ENCODE measurements at regions not wholly inside any gene's neighbourhood (a gene's known extent, or its start where the extent isn't known, plus 50 kb on each side); places are given as distances from the start of the nearest gene placed in this dataset.

DNA sequence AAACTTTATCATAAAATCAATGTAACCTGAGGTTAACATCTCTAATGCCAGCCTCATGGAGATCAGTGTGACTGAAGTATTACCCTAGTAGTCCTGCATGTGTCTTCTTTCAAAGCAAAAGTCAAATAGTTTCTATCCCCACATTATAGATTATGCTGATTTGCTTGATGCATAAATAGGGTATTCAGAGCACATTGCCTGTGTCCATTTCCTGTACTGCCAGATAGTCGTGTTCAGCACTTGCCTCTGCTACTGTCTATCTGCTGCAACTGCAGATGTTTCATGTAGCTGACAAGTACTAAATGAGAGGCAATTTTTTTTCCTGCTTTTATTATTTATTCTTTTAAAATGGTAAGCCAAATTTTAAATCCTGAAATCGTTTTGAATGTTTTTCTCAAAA lies 348.7 kb downstream of the CHRM3 start:
- DNase-seq (ENCODE audit: low spot score): no peak
- Histone ChIP-seq H3F3A (replicated peaks; ENCODE audit: low read depth) (no peaks in the 10 kb centered on the region), H4K20me1 (replicated peaks; ENCODE audit: insufficient read depth) (no peaks in the 10 kb centered on the region), H3K27me3 (ENCODE audit: insufficient read depth) (no peaks in the 10 kb centered on the region), H3K4me3 (no peak overlapping the region), H3K27ac (ENCODE audit: low read depth) (no peak overlapping the region), H3K9me2 (ENCODE audit: insufficient read depth) (peaks cover 6% of the 10 kb centered on the region; the same call in 1 of the 2 replicates), H2AFZ (no peak overlapping the region), H3K4me1 (ENCODE audit: insufficient read depth) (no peaks in the 10 kb centered on the region), H3K36me3 (ENCODE audit: insufficient read depth) (no peaks in the 10 kb centered on the region), H3K4me2 (no peak overlapping the region), H3K79me2 (replicated peaks; ENCODE audit: insufficient read depth) (no peaks in the 10 kb centered on the region)
- H3K4me1 Mint-ChIP-seq: peaks cover 6% of the 10 kb centered on the region; the same call in 1 of the 3 replicates
- peaks cover 2% of the 10 kb centered on the region for H3K27me3 Mint-ChIP-seq (ENCODE audit: insufficient read depth, low read depth, poor library complexity)
- no peak overlapping the region for H3K27ac Mint-ChIP-seq
- TF ChIP-seq, protein P1, sequence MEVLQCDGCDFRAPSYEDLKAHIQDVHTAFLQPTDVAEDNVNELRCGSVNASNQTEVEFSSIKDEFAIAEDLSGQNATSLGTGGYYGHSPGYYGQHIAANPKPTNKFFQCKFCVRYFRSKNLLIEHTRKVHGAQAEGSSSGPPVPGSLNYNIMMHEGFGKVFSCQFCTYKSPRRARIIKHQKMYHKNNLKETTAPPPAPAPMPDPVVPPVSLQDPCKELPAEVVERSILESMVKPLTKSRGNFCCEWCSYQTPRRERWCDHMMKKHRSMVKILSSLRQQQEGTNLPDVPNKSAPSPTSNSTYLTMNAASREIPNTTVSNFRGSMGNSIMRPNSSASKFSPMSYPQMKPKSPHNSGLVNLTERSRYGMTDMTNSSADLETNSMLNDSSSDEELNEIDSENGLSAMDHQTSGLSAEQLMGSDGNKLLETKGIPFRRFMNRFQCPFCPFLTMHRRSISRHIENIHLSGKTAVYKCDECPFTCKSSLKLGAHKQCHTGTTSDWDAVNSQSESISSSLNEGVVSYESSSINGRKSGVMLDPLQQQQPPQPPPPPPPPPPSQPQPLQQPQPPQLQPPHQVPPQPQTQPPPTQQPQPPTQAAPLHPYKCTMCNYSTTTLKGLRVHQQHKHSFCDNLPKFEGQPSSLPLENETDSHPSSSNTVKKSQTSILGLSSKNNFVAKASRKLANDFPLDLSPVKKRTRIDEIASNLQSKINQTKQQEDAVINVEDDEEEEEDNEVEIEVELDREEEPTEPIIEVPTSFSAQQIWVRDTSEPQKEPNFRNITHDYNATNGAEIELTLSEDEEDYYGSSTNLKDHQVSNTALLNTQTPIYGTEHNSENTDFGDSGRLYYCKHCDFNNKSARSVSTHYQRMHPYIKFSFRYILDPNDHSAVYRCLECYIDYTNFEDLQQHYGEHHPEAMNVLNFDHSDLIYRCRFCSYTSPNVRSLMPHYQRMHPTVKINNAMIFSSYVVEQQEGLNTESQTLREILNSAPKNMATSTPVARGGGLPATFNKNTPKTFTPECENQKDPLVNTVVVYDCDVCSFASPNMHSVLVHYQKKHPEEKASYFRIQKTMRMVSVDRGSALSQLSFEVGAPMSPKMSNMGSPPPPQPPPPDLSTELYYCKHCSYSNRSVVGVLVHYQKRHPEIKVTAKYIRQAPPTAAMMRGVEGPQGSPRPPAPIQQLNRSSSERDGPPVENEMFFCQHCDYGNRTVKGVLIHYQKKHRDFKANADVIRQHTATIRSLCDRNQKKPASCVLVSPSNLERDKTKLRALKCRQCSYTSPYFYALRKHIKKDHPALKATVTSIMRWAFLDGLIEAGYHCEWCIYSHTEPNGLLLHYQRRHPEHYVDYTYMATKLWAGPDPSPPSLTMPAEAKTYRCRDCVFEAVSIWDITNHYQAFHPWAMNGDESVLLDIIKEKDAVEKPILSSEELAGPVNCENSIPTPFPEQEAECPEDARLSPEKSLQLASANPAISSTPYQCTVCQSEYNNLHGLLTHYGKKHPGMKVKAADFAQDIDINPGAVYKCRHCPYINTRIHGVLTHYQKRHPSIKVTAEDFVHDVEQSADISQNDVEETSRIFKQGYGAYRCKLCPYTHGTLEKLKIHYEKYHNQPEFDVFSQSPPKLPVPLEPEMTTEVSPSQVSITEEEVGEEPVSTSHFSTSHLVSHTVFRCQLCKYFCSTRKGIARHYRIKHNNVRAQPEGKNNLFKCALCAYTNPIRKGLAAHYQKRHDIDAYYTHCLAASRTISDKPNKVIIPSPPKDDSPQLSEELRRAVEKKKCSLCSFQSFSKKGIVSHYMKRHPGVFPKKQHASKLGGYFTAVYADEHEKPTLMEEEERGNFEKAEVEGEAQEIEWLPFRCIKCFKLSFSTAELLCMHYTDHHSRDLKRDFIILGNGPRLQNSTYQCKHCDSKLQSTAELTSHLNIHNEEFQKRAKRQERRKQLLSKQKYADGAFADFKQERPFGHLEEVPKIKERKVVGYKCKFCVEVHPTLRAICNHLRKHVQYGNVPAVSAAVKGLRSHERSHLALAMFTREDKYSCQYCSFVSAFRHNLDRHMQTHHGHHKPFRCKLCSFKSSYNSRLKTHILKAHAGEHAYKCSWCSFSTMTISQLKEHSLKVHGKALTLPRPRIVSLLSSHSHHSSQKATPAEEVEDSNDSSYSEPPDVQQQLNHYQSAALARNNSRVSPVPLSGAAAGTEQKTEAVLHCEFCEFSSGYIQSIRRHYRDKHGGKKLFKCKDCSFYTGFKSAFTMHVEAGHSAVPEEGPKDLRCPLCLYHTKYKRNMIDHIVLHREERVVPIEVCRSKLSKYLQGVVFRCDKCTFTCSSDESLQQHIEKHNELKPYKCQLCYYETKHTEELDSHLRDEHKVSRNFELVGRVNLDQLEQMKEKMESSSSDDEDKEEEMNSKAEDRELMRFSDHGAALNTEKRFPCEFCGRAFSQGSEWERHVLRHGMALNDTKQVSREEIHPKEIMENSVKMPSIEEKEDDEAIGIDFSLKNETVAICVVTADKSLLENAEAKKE (CRISPR knock-in tag; IDR thresholded peaks at IDR 0.05): no peak
- TF ChIP-seq, protein P2, sequence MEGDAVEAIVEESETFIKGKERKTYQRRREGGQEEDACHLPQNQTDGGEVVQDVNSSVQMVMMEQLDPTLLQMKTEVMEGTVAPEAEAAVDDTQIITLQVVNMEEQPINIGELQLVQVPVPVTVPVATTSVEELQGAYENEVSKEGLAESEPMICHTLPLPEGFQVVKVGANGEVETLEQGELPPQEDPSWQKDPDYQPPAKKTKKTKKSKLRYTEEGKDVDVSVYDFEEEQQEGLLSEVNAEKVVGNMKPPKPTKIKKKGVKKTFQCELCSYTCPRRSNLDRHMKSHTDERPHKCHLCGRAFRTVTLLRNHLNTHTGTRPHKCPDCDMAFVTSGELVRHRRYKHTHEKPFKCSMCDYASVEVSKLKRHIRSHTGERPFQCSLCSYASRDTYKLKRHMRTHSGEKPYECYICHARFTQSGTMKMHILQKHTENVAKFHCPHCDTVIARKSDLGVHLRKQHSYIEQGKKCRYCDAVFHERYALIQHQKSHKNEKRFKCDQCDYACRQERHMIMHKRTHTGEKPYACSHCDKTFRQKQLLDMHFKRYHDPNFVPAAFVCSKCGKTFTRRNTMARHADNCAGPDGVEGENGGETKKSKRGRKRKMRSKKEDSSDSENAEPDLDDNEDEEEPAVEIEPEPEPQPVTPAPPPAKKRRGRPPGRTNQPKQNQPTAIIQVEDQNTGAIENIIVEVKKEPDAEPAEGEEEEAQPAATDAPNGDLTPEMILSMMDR (conservative IDR thresholded peaks at IDR 0.05; ENCODE audit: low read depth in 2 of 2): no peak
- no peak for TF ChIP-seq STAT1 (IDR thresholded peaks at IDR 0.05; ENCODE audit: unreplicated experiment)
- no peak for TF ChIP-seq CREB1 (CRISPR knock-in tag; IDR thresholded peaks at IDR 0.05; ENCODE audit: low read depth)
- no peak for TF ChIP-seq EZH2phosphoT487 (IDR thresholded peaks at IDR 0.05; ENCODE audit: unreplicated experiment)
- TF ChIP-seq, protein P3, sequence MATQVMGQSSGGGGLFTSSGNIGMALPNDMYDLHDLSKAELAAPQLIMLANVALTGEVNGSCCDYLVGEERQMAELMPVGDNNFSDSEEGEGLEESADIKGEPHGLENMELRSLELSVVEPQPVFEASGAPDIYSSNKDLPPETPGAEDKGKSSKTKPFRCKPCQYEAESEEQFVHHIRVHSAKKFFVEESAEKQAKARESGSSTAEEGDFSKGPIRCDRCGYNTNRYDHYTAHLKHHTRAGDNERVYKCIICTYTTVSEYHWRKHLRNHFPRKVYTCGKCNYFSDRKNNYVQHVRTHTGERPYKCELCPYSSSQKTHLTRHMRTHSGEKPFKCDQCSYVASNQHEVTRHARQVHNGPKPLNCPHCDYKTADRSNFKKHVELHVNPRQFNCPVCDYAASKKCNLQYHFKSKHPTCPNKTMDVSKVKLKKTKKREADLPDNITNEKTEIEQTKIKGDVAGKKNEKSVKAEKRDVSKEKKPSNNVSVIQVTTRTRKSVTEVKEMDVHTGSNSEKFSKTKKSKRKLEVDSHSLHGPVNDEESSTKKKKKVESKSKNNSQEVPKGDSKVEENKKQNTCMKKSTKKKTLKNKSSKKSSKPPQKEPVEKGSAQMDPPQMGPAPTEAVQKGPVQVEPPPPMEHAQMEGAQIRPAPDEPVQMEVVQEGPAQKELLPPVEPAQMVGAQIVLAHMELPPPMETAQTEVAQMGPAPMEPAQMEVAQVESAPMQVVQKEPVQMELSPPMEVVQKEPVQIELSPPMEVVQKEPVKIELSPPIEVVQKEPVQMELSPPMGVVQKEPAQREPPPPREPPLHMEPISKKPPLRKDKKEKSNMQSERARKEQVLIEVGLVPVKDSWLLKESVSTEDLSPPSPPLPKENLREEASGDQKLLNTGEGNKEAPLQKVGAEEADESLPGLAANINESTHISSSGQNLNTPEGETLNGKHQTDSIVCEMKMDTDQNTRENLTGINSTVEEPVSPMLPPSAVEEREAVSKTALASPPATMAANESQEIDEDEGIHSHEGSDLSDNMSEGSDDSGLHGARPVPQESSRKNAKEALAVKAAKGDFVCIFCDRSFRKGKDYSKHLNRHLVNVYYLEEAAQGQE (IDR thresholded peaks at IDR 0.05; ENCODE audit: unreplicated experiment): no peak
- TF ChIP-seq NANOG (IDR thresholded peaks at IDR 0.05; ENCODE audit: borderline replicate concordance): no peak
- no peak for TF ChIP-seq JUNB (IDR thresholded peaks at IDR 0.05; ENCODE audit: unreplicated experiment)
- TF ChIP-seq, protein P4, sequence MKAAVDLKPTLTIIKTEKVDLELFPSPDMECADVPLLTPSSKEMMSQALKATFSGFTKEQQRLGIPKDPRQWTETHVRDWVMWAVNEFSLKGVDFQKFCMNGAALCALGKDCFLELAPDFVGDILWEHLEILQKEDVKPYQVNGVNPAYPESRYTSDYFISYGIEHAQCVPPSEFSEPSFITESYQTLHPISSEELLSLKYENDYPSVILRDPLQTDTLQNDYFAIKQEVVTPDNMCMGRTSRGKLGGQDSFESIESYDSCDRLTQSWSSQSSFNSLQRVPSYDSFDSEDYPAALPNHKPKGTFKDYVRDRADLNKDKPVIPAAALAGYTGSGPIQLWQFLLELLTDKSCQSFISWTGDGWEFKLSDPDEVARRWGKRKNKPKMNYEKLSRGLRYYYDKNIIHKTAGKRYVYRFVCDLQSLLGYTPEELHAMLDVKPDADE (IDR thresholded peaks at IDR 0.05): no peak
- no peak for TF ChIP-seq POLR2AphosphoS5 (IDR thresholded peaks at IDR 0.05; ENCODE audit: low read depth)
- no peak for TF ChIP-seq EZH2 (IDR thresholded peaks at IDR 0.05; ENCODE audit: low read depth, unreplicated experiment)
- TF ChIP-seq ZNF114 (CRISPR knock-in tag; IDR thresholded peaks at IDR 0.05): no peak
- TF ChIP-seq ZNF331 (CRISPR knock-in tag; IDR thresholded peaks at IDR 0.05; ENCODE audit: low read depth): no peak
- H3K9me3 Mint-ChIP-seq: no peaks in the 10 kb centered on the region
- no peak overlapping the region for H3K4me3 Mint-ChIP-seq
- no peak for ATAC-seq
- no peaks in the 10 kb centered on the region for H3K36me3 Mint-ChIP-seq (ENCODE audit: low read depth)

Data from GM23338 (cell line).